ENCODE measurements at regions not wholly inside any gene's neighbourhood (a gene's known extent, or its start where the extent isn't known, plus 50 kb on each side); places are given as distances from the start of the nearest gene placed in this dataset.
"Not testable (repeated sequence)": the region's sequence is repeated elsewhere in the genome, so short reads cannot be mapped to it uniquely, and the experiment has no call there.

GRCh38 chr16:65807858-65808257 lies 558.6 kb upstream of the CDH5 start:
- ChIA-PET CTCF (interaction anchor here (1.3 kb wide), 1 partner anchor 26 kb away, joined by 4 read pairs; no protein-coding TSS in a partner anchor), POLR2A (no interaction called here)
- Histone ChIP-seq H3K36me3 (ENCODE audit: control insufficient read depth, insufficient read depth, low read length) (no peaks in the 10 kb centered on the region), H3K4me3 (ENCODE audit: low read depth, low read length) (no peak overlapping the region), H3K27me3 (ENCODE audit: control insufficient read depth, insufficient read depth, low read length) (peaks cover 5% of the 10 kb centered on the region; the same call in 1 of the 2 replicates)
- no peak for DNase-seq (ENCODE audit: low read depth)
- TF ChIP-seq CTCF (IDR thresholded peaks at IDR 0.05; ENCODE audit: insufficient read depth, low read depth, low read length), result no peak

DNA sequence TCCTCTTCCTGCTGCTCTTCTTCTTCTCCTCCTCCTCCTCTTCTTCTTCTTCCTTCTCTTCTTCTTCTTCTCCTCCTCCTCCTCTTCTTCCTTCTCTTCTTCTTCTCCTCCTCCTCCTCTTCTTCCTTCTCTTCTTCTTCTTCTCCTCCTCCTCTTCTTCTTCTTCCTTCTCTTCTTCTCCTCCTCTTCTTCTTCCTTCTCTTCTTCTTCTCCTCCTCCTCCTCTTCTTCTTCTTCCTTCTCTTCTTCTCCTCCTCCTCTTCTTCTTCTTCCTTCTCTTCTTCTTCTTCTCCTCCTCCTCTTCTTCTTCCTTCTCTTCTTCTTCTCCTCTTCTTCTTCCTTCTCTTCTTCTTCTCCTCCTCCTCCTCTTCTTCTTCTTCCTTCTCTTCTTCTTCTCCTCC lies 560.8 kb upstream of the CDH5 start:
- DNase-seq (ENCODE audit: low read depth); CTCF ChIA-PET; H3K27me3 ChIP-seq (ENCODE audit: control insufficient read depth, insufficient read depth, low read length); H3K36me3 ChIP-seq (ENCODE audit: control insufficient read depth, insufficient read depth, low read length); H3K4me3 ChIP-seq (ENCODE audit: low read depth, low read length); POLR2A ChIA-PET: not testable (repeated sequence)

DNA sequence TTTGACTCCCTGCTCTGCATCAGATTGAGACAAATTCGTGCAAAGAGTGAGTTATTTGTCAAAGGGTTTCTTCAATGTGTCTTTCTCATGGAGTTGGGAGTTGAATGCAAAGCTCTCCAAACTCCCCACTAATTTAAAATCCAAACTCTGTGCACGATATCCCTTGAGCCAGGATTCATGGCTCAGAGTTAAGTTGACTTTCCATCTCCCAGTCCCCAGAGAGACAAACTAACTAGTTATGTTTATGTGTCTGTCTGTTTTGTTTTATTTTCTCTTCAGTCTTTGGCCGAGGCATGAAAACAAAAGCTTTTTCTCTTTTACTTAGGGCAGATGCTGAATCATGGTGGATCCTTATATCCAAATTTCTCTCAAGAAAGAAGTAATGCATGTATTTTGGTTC lies 570.0 kb upstream of the CDH5 start:
- no peaks in the 10 kb centered on the region for H3K36me3 ChIP-seq (ENCODE audit: control insufficient read depth, insufficient read depth, low read length)
- CTCF ChIA-PET, result no interaction called here
- no peak overlapping the region for H3K4me3 ChIP-seq (ENCODE audit: low read depth, low read length)
- TF ChIP-seq CTCF (IDR thresholded peaks at IDR 0.05; ENCODE audit: insufficient read depth, low read depth, low read length), result no peak
- DNase-seq (ENCODE audit: low read depth), result no peak
- peaks cover 9% of the 10 kb centered on the region for H3K27me3 ChIP-seq (ENCODE audit: control insufficient read depth, insufficient read depth, low read length)
- POLR2A ChIA-PET, result no interaction called here

DNA sequence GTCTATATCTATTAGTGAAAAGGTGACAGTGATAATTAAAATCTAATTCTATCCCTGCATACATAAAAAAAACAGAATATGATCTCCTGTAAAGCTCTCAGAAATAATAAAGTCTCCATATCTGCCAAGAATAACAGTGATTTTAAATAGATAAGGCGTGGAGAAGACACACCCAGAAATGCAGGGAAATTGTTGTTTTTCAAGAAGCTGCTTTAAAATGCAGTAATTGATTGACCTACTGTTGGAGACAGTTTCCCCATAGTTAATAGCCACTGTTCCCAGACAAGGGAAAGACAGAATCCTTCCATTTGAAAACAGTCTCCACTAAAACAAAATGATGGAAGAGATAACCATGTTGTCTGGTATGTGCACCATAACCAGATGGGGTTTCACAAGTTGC lies 571.5 kb upstream of the CDH5 start:
- no peaks in the 10 kb centered on the region for H3K36me3 ChIP-seq (ENCODE audit: control insufficient read depth, insufficient read depth, low read length)
- TF ChIP-seq CTCF (IDR thresholded peaks at IDR 0.05; ENCODE audit: insufficient read depth, low read depth, low read length), result no peak
- no peak overlapping the region for H3K4me3 ChIP-seq (ENCODE audit: low read depth, low read length)
- POLR2A ChIA-PET, result no interaction called here
- peaks cover 9% of the 10 kb centered on the region for H3K27me3 ChIP-seq (ENCODE audit: control insufficient read depth, insufficient read depth, low read length)
- DNase-seq (ENCODE audit: low read depth), result no peak
- CTCF ChIA-PET, result interaction anchor here (0.7 to 0.8 kb wide), 2 partner anchors 18 to 101 kb away, joined by 3 to 6 read pairs; no protein-coding TSS in a partner anchor

DNA sequence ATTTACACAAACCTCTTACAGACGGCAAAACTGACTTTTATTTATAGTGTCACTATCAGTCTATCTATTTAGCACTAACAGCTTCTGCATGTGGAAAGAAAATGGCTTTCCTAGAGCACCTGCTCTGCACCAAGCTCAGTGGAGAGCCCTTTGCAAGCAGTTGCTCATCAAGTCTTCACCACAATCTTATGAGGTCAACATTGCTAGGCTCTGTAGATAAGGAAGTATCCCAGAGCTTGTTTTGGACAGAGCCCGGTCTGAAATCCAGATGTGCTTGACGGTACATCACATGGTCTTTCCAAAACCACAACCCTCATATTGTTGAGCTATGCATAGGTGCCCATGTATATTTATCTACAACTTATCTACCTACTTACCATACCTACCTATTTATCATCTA lies 572.7 kb upstream of the CDH5 start:
- Histone ChIP-seq H3K36me3 (ENCODE audit: control insufficient read depth, insufficient read depth, low read length) (no peaks in the 10 kb centered on the region), H3K4me3 (ENCODE audit: low read depth, low read length) (no peak overlapping the region), H3K27me3 (ENCODE audit: control insufficient read depth, insufficient read depth, low read length) (peaks cover 9% of the 10 kb centered on the region)
- DNase-seq (ENCODE audit: low read depth), result no peak
- ChIA-PET CTCF (interaction anchor here (1.0 kb wide), 1 partner anchor 17 kb away, joined by 3 read pairs; no protein-coding TSS in a partner anchor), POLR2A (no interaction called here)
- TF ChIP-seq CTCF (IDR thresholded peaks at IDR 0.05; ENCODE audit: insufficient read depth, low read depth, low read length), result no peak

DNA sequence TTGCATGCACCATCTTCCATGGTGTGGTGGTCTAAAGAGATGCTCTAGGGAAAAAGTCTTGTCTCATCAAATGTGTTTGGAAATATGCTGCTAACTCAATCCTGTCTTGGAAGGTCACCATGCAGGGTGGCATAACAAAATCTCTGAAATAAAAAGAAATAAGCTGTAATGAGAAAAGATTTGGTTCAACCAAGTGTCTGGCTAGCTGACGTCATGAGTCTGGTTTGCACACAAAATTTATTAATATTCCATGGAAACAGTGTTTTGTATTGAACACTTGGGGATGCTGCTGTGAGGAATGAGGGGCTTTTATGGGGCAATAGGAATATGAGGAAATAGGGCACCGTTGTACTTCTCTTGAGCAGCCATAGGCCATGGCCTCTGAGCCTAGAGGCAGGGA lies 575.7 kb upstream of the CDH5 start:
- no peak for TF ChIP-seq CTCF (IDR thresholded peaks at IDR 0.05; ENCODE audit: insufficient read depth, low read depth, low read length)
- Histone ChIP-seq H3K27me3 (ENCODE audit: control insufficient read depth, insufficient read depth, low read length) (peaks cover 1% of the 10 kb centered on the region), H3K4me3 (ENCODE audit: low read depth, low read length) (no peak overlapping the region), H3K36me3 (ENCODE audit: control insufficient read depth, insufficient read depth, low read length) (no peaks in the 10 kb centered on the region)
- ChIA-PET POLR2A (no interaction called here), CTCF (interaction anchor here (1.1 kb wide), 1 partner anchor 8 kb away, joined by 3 read pairs; no protein-coding TSS in a partner anchor)
- no peak for DNase-seq (ENCODE audit: low read depth)
